RWPE2 (cell line): ENCODE measurements at regions not wholly inside any gene's neighbourhood (a gene's known extent, or its start where the extent isn't known, plus 50 kb on each side); places are given as distances from the start of the nearest gene placed in this dataset.

Source experiments
- ATAC-seq: fragments of 200-7000 bp; cut with Tn5 transposase; 3 replicates; pipeline ENCODE4 v1.9.1; 2021; ENCODE audit warnings: low read depth
- DNase-seq: peaks from one replicate; pipeline ENCODE4 v3.0.0-alpha.2; 2020; ENCODE audit warnings: low spot score
- H3K27ac ChIP-seq: fragments of 450-650 bp; 2 replicates; pipeline ENCODE4 v1.5.1; 2017; ENCODE audit warnings: mild to moderate bottlenecking; ENCODE audit not compliant: poor library complexity, severe bottlenecking
- H3K27me3 ChIP-seq: fragments of 250-450 bp; sonication (Bioruptor Pico); 2 replicates; pipeline ENCODE4 v1.5.1; 2021; ENCODE audit warnings: mild to moderate bottlenecking, moderate library complexity; ENCODE audit not compliant: insufficient read depth, poor library complexity, severe bottlenecking
- H3K36me3 ChIP-seq: fragments of 250-450 bp; sonication (Bioruptor Pico); 2 replicates; pipeline ENCODE4 v1.5.1; 2020; ENCODE audit warnings: low read depth, mild to moderate bottlenecking, moderate library complexity
- H3K4me1 ChIP-seq: fragments of 250-450 bp; sonication (Bioruptor Pico); 2 replicates; pipeline ENCODE4 v1.5.1; 2021; ENCODE audit warnings: mild to moderate bottlenecking, moderate library complexity; ENCODE audit not compliant: insufficient read depth, poor library complexity, severe bottlenecking
- H3K4me3 ChIP-seq: fragments of 250-450 bp; sonication (Bioruptor Pico); 2 replicates; pipeline ENCODE4 v1.5.1; 2021; ENCODE audit warnings: mild to moderate bottlenecking, moderate library complexity; ENCODE audit not compliant: severe bottlenecking
- H3K9me3 ChIP-seq: fragments of 250-450 bp; sonication (Bioruptor Pico); 2 replicates; pipeline ENCODE4 v1.5.1; 2021; ENCODE audit warnings: mild to moderate bottlenecking, moderate library complexity; ENCODE audit not compliant: severe bottlenecking
- CTCF ChIP-seq: fragments of 450-650 bp; IDR thresholded peaks from one replicate; pipeline ENCODE4 v1.5.1; 2017; ENCODE audit warnings: mild to moderate bottlenecking, moderate library complexity; ENCODE audit not compliant: poor library complexity, severe bottlenecking

- H3K4me1 ChIP-seq = no peaks in the 10 kb centered on the region
- TF ChIP-seq CTCF = no peak
- no peak for DNase-seq
- ATAC-seq = no peak
- H3K27me3 ChIP-seq = no peaks in the 10 kb centered on the region
- no peak overlapping the region for H3K27ac ChIP-seq
- no peak overlapping the region for H3K4me3 ChIP-seq
- no peaks in the 10 kb centered on the region for H3K9me3 ChIP-seq
- H3K36me3 ChIP-seq = no peaks in the 10 kb centered on the region
These were observed 152.0 kb upstream of the CCDC68 start for GRCh38 chr18:55111271-55111670.

- H3K9me3 ChIP-seq = no peaks in the 10 kb centered on the region
- H3K36me3 ChIP-seq = no peaks in the 10 kb centered on the region
- no peaks in the 10 kb centered on the region for H3K27me3 ChIP-seq
- no peak overlapping the region for H3K4me3 ChIP-seq
- no peaks in the 10 kb centered on the region for H3K4me1 ChIP-seq
- TF ChIP-seq CTCF = no peak
- ATAC-seq = no peak
- no peak for DNase-seq
- H3K27ac ChIP-seq = no peak overlapping the region
These were observed 151.2 kb upstream of the CCDC68 start for GRCh38 chr18:55110436-55110835.

- no peaks in the 10 kb centered on the region for H3K27me3 ChIP-seq
- H3K9me3 ChIP-seq = no peaks in the 10 kb centered on the region
- TF ChIP-seq CTCF = no peak
- no peak for DNase-seq
- H3K4me3 ChIP-seq = no peak overlapping the region
- no peak overlapping the region for H3K27ac ChIP-seq
- no peaks in the 10 kb centered on the region for H3K36me3 ChIP-seq
- no peaks in the 10 kb centered on the region for H3K4me1 ChIP-seq
- no peak for ATAC-seq
These were observed 150.7 kb upstream of the CCDC68 start for GRCh38 chr18:55109818-55110414.

- no peaks in the 10 kb centered on the region for H3K36me3 ChIP-seq
- no peak for ATAC-seq
- H3K9me3 ChIP-seq = no peaks in the 10 kb centered on the region
- no peak overlapping the region for H3K4me3 ChIP-seq
- no peak overlapping the region for H3K27ac ChIP-seq
- no peaks in the 10 kb centered on the region for H3K4me1 ChIP-seq
- no peaks in the 10 kb centered on the region for H3K27me3 ChIP-seq
- DNase-seq = no peak
- TF ChIP-seq CTCF = no peak
These were observed 147.6 kb upstream of the CCDC68 start for GRCh38 chr18:55106906-55107305.

- H3K4me1 ChIP-seq = peaks cover 2% of the 10 kb centered on the region
- H3K27me3 ChIP-seq = no peaks in the 10 kb centered on the region
- no peak overlapping the region for H3K27ac ChIP-seq
- no peaks in the 10 kb centered on the region for H3K9me3 ChIP-seq
- DNase-seq = no peak
- no peak overlapping the region for H3K4me3 ChIP-seq
- no peak for ATAC-seq
- TF ChIP-seq CTCF = no peak
- H3K36me3 ChIP-seq = no peaks in the 10 kb centered on the region
These were observed 147.2 kb upstream of the CCDC68 start for GRCh38 chr18:55106466-55106865.
